ENCODE measurements at regions not wholly inside any gene's neighbourhood (a gene's known extent, or its start where the extent isn't known, plus 50 kb on each side); places are given as distances from the start of the nearest gene placed in this dataset.

DNA sequence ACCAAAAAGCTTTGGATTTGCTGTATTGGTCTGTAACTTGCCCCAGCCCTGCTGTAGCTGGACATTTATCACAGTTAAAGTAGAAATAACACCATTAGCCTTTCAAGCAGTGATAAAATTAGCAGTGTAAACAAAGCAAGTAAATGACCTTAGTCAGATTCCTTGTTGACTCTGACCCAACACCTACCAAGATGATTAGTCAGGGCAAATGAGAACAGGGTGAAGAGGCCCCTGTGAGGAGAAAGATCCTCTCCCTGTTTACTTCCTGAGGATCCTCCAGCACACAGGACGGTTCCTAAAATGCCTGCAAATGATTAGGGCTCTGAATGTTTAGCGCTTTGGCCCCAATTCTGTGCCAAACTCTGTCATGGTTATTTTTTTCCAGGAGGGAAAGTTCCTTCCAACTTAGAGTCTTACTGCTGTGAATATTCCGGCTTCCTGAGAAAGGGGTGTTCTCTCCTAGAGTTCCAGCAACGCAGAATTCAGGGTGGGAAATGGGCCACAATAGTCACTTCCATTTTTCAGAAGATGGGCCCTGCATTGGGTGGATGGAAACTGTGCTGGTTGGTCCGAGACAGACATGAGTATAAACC lies 259.0 kb upstream of the MYOCD start:
- TF ChIP-seq, protein P1, sequence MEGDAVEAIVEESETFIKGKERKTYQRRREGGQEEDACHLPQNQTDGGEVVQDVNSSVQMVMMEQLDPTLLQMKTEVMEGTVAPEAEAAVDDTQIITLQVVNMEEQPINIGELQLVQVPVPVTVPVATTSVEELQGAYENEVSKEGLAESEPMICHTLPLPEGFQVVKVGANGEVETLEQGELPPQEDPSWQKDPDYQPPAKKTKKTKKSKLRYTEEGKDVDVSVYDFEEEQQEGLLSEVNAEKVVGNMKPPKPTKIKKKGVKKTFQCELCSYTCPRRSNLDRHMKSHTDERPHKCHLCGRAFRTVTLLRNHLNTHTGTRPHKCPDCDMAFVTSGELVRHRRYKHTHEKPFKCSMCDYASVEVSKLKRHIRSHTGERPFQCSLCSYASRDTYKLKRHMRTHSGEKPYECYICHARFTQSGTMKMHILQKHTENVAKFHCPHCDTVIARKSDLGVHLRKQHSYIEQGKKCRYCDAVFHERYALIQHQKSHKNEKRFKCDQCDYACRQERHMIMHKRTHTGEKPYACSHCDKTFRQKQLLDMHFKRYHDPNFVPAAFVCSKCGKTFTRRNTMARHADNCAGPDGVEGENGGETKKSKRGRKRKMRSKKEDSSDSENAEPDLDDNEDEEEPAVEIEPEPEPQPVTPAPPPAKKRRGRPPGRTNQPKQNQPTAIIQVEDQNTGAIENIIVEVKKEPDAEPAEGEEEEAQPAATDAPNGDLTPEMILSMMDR (IDR thresholded peaks at IDR 0.05; ENCODE audit: low read length, missing control alignments), result no peak
- no peak for DNase-seq (ENCODE audit: low read depth)
- H3K4me3 ChIP-seq (replicated peaks; ENCODE audit: low read depth, low read length), result no peak overlapping the region

DNA sequence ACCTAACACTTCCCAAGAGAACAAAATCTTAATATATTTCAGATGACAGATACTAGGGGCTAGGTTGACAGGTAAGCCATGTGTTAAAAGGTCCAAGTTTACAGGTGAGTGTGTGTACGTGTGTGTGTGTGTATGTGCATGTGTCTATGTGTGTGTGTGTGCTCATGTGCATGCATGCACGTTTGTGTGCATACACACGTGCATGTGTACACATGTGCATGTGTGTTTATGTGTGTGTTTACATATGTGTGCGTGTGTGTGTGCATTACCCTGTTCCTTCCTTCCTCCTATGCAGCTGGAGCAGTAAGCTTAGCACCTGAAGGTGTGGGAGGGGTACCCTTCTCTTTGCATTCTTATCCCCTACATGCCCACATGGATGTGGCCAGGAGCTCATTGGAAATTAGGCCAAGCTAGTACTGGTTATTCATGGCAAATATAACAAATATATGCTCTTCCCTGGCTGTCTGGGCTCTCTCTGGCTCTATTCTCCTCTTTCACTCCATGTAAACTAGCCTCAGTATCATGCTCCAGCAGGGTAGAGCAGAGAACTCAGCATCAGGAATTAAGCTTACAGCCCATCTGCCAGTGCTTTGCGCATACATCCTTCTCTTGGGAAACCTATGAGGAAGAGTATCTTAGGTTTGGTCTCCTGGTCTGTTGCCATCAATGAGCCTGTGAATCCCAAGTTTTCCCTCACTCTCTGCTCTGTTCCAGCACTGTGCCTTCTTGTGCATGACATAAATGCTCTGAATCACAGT lies 258.0 kb upstream of the MYOCD start:
- TF ChIP-seq, protein P1 (IDR thresholded peaks at IDR 0.05; ENCODE audit: low read length, missing control alignments), result no peak
- no peak overlapping the region for H3K4me3 ChIP-seq (replicated peaks; ENCODE audit: low read depth, low read length)
- DNase-seq (ENCODE audit: low read depth), result no peak

DNA sequence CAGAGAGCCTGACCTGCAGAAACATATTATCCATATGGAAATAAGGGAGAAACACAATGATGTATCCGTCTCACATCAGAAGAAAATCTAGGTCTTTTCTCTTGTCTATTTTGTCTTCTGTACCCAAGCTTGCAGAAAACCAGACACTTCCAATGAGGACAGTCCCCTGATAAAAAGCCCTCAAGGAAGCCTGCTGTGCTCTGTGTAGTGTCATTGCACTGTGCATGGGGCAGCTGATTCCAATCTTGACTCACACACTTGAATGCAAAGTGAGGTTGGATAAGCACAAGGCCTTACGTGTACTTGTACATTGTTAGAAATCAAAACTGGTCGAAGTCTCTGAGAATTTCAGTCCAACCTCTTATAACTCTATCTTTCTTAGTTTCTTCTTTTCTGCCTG lies 256.6 kb upstream of the MYOCD start:
- TF ChIP-seq, protein P1 (IDR thresholded peaks at IDR 0.05; ENCODE audit: low read length, missing control alignments), result no peak
- DNase-seq (ENCODE audit: low read depth), result no peak
- no peak overlapping the region for H3K4me3 ChIP-seq (replicated peaks; ENCODE audit: low read depth, low read length)

DNA sequence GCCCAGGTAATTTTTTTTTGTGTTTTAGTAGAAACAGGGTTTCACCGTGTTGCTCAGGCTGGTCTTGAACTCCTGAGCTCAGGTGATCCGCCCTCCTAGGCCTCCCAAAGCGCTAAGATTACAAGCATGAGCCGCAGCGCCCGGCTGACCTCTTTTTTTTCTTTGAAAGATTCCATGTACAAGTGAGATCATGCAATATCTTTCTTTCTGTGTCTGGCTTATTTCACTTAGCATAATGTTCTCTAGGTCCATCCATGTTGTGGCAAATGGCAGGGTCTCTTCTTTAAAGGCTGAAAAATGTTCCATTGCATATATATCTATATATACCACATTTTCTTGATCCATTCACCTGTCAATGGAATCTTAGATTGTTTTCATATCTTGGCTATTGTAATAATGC lies 255.0 kb upstream of the MYOCD start:
- TF ChIP-seq, protein P1 (IDR thresholded peaks at IDR 0.05; ENCODE audit: low read length, missing control alignments), result no peak
- DNase-seq (ENCODE audit: low read depth), result no peak
- H3K4me3 ChIP-seq (replicated peaks; ENCODE audit: low read depth, low read length), result no peak overlapping the region

DNA sequence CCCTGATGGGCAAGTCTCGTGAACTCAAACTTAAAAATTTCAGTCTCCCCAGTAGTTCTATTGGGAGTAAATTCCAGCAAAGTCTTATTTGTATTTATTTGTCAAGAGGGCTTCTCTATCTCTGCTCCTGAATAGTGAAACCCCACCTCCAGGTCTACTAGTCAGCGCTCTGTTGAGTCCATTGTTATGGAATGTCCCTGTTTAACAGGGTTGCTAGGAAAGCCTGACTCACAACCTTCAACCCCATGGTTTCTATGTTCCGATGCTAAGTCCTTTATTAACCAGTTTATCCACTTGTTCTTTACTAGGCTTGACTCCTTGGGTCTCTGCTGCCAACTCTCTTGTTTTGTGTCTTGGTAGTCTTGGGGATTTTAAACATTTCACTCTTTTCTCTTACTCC lies 250.7 kb upstream of the MYOCD start:
- TF ChIP-seq, protein P1 (IDR thresholded peaks at IDR 0.05; ENCODE audit: low read length, missing control alignments), result no peak
- peak; percentile 38 for DNase-seq (ENCODE audit: low read depth)

DNA sequence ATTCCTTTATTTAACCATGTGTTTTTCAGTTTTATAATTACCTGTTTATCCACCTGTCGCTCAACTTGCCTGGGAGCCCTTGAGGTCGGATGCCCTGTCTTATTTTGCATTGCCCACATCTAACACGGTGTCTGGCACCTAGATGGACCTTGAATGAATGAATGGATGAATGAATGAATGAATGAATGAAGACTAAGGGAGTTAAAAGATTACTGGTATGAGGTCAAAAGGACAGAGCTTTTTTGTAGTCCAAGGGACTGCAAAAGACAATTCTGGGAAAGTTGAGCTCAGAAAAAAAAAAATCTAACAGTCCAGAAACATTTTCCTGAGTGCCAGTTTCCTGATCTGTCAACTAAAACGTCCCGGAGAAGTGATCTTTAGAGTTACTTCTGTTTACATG lies 244.6 kb upstream of the MYOCD start:
- no peak for DNase-seq (ENCODE audit: low read depth)
- H3K4me3 ChIP-seq (replicated peaks; ENCODE audit: low read depth, low read length), result no peak overlapping the region
- TF ChIP-seq, protein P1 (IDR thresholded peaks at IDR 0.05; ENCODE audit: low read length, missing control alignments), result no peak

More for the DNA sequence above, 250.7 kb upstream of the MYOCD start:
- H3K4me3 ChIP-seq (replicated peaks; ENCODE audit: low read depth, low read length), result no peak overlapping the region

Data from fibroblast of pulmonary artery (primary cell).